Loucy (cell line): ENCODE measurements at regions not wholly inside any gene's neighbourhood (a gene's known extent, or its start where the extent isn't known, plus 50 kb on each side); places are given as distances from the start of the nearest gene placed in this dataset.

Experiments used
- H2AFZ ChIP-seq: fragments of 200-600 bp; sonication (generic); 2 replicates; pipeline ENCODE4 v1.6.0; 2016; ENCODE audit warnings: antibody characterized with exemption, mild to moderate bottlenecking, low read length, moderate library complexity
- H3F3A ChIP-seq: fragments of 200-600 bp; 2 replicates; pipeline ENCODE4 v1.6.0; 2016; ENCODE audit warnings: antibody characterized with exemption, low read depth, mild to moderate bottlenecking
- H3K27me3 ChIP-seq: fragments of 200-600 bp; sonication (generic); 2 replicates; pipeline ENCODE4 v1.6.1; 2014; ENCODE audit warnings: low read length, mild to moderate bottlenecking; ENCODE audit not compliant: insufficient read depth, poor library complexity, severe bottlenecking
- H3K36me3 ChIP-seq: fragments of 200-600 bp; sonication (generic); 2 replicates; pipeline ENCODE4 v1.6.1; 2016; ENCODE audit warnings: low read length; ENCODE audit not compliant: insufficient read depth
- H3K4me1 ChIP-seq: fragments of 200-600 bp; sonication (generic); 2 replicates; pipeline ENCODE4 v1.5.1; 2014; ENCODE audit warnings: low read length, mild to moderate bottlenecking; ENCODE audit not compliant: insufficient read depth, poor library complexity, severe bottlenecking
- H3K4me2 ChIP-seq: fragments of 200-600 bp; sonication (generic); 2 replicates; pipeline ENCODE4 v1.6.0; 2014; ENCODE audit warnings: antibody characterized with exemption, low read length, low read depth, mild to moderate bottlenecking; ENCODE audit not compliant: poor library complexity, severe bottlenecking
- H3K4me3 ChIP-seq: fragments of 200-600 bp; sonication (generic); 2 replicates; pipeline ENCODE4 v1.5.1; 2014; ENCODE audit warnings: low read length, mild to moderate bottlenecking, mixed read lengths; ENCODE audit not compliant: poor library complexity, severe bottlenecking
- H3K79me2 ChIP-seq: fragments of 200-600 bp; sonication (generic); 2 replicates; pipeline ENCODE4 v1.6.1; 2014; ENCODE audit warnings: low read length; ENCODE audit not compliant: insufficient read depth
- H3K9ac ChIP-seq: fragments of 200-600 bp; sonication (generic); 2 replicates; pipeline ENCODE4 v1.6.0; 2014; ENCODE audit warnings: mild to moderate bottlenecking, low read depth, low read length, moderate library complexity; ENCODE audit not compliant: poor library complexity, severe bottlenecking
- H3K9me2 ChIP-seq: fragments of 200-600 bp; sonication (generic); replicated peaks from 2 replicates; pipeline ENCODE4 v1.6.1; 2016; ENCODE audit warnings: low read depth, low read length, mixed read lengths
- H3K9me3 ChIP-seq: fragments of 200-600 bp; sonication (generic); 2 replicates; pipeline ENCODE4 v1.6.1; 2014; ENCODE audit warnings: mild to moderate bottlenecking, antibody characterized with exemption, low read length, low read depth; ENCODE audit not compliant: insufficient read depth
- H4K20me1 ChIP-seq: fragments of 200-600 bp; sonication (generic); 2 replicates; pipeline ENCODE4 v1.6.0; 2014; ENCODE audit warnings: antibody characterized with exemption, low read length, mild to moderate bottlenecking; ENCODE audit not compliant: insufficient read depth, poor library complexity, severe bottlenecking
- CTCF ChIP-seq: fragments of 200-600 bp; sonication (generic); conservative IDR thresholded peaks from 2 replicates; pipeline ENCODE4 v1.5.1; 2014; ENCODE audit warnings: mild to moderate bottlenecking, antibody characterized with exemption, low read length
- EZH2phosphoT487 ChIP-seq: fragments of 200-600 bp; IDR thresholded peaks from 2 replicates; pipeline ENCODE4 v1.6.1; 2018; ENCODE audit warnings: antibody characterized with exemption, mild to moderate bottlenecking, moderate library complexity, borderline replicate concordance

GRCh38 chr6:142624978-142625715, 319.8 kb downstream of the HIVEP2 start:
- Histone ChIP-seq H3K4me2 (no peak overlapping the region), H3K4me3 (no peak overlapping the region), H3K9ac (no peak overlapping the region), H3K9me3 (no peaks in the 10 kb centered on the region), H3K36me3 (no peaks in the 10 kb centered on the region), H3K9me2 (no peaks in the 10 kb centered on the region), H3K4me1 (no peaks in the 10 kb centered on the region), H4K20me1 (no peaks in the 10 kb centered on the region), H3F3A (no peaks in the 10 kb centered on the region), H3K27me3 (no peaks in the 10 kb centered on the region), H3K79me2 (no peaks in the 10 kb centered on the region), H2AFZ (no peak overlapping the region)
- TF ChIP-seq EZH2phosphoT487 (no peak), CTCF (no peak)

- H2AFZ ChIP-seq, result no peak overlapping the region
- no peaks in the 10 kb centered on the region for H3K79me2 ChIP-seq
- H3K4me1 ChIP-seq, result peaks cover 8% of the 10 kb centered on the region
- no peak for TF ChIP-seq CTCF
- no peak for TF ChIP-seq EZH2phosphoT487
- H3K36me3 ChIP-seq, result no peaks in the 10 kb centered on the region
- no peaks in the 10 kb centered on the region for H3F3A ChIP-seq
- no peak overlapping the region for H3K4me3 ChIP-seq
- H3K27me3 ChIP-seq, result no peaks in the 10 kb centered on the region
- no peak overlapping the region for H3K4me2 ChIP-seq
- H3K9me2 ChIP-seq, result no peaks in the 10 kb centered on the region
- no peaks in the 10 kb centered on the region for H4K20me1 ChIP-seq
- no peak overlapping the region for H3K9ac ChIP-seq
- no peaks in the 10 kb centered on the region for H3K9me3 ChIP-seq
Measured at GRCh38 chr6:142627474-142627873, 317.5 kb downstream of the HIVEP2 start.

GRCh38 chr6:142631517-142632385, 313.2 kb downstream of the HIVEP2 start:
- no peaks in the 10 kb centered on the region for H3K9me3 ChIP-seq

More at GRCh38 chr6:142631517-142632385, 313.2 kb downstream of the HIVEP2 start:
- H3F3A ChIP-seq, result no peaks in the 10 kb centered on the region
- no peak overlapping the region for H3K4me3 ChIP-seq
- H3K9me2 ChIP-seq, result no peaks in the 10 kb centered on the region
- H4K20me1 ChIP-seq, result no peaks in the 10 kb centered on the region
- H3K27me3 ChIP-seq, result no peaks in the 10 kb centered on the region
- TF ChIP-seq CTCF, result no peak
- no peak for TF ChIP-seq EZH2phosphoT487
- H3K36me3 ChIP-seq, result no peaks in the 10 kb centered on the region
- no peaks in the 10 kb centered on the region for H3K79me2 ChIP-seq
- H3K9ac ChIP-seq, result no peak overlapping the region
- H3K4me1 ChIP-seq, result peaks cover 8% of the 10 kb centered on the region
- H2AFZ ChIP-seq, result no peak overlapping the region
- H3K4me2 ChIP-seq, result no peak overlapping the region
